ENCODE measurements at regions not wholly inside any gene's neighbourhood (a gene's known extent, or its start where the extent isn't known, plus 50 kb on each side); places are given as distances from the start of the nearest gene placed in this dataset.
A peak's percentile ranks its signal among the peaks of the same experiment; 100 is the strongest.

DNA sequence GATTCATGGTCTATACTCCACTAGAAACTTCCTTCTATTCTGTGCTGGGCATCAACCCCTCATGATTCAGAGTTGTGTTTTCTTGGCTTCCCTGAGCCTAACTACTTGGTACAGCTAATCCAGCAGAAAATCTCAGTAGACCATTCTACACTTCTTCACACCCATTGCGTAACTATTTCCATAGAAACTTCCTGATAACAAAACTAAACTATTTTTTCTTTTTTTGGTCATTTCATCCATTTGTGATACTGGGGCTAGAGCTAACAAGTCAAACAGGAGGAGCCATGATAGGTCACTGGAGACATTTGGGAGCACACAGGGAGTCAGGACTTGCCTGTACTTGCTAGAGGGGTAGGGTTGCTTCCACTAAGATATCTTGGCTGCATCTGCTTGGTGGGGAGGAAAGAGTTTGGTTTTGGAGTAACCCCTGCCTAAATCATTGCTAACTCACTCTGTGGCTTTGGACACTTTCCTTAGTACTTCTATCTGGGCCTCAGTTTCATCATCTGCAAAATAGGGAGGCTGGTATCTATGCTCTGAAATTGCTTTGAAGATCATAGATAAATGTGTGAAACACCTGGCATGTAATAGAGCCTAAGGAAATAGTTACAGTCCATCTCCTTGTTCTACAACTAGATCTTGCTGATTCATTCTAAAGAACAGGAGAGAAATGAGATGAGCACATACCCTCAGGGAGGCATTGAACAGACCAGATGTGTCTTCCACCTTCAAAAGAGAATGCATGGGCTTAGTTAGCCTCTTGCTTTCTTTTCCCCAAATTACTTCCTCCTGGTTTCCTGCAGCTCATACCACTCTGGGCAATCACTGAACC is 127.9 kb upstream of the ADGRF1 start:
- no peak for DNase-seq
- H3K27ac ChIP-seq (replicated peaks) = no peak overlapping the region
- intact Hi-C loops (cut with micrococcal nuclease) = no loop called here
- no peaks in the 10 kb centered on the region for H3K27me3 ChIP-seq (ENCODE audit: low read depth)
- TF ChIP-seq, protein P1, sequence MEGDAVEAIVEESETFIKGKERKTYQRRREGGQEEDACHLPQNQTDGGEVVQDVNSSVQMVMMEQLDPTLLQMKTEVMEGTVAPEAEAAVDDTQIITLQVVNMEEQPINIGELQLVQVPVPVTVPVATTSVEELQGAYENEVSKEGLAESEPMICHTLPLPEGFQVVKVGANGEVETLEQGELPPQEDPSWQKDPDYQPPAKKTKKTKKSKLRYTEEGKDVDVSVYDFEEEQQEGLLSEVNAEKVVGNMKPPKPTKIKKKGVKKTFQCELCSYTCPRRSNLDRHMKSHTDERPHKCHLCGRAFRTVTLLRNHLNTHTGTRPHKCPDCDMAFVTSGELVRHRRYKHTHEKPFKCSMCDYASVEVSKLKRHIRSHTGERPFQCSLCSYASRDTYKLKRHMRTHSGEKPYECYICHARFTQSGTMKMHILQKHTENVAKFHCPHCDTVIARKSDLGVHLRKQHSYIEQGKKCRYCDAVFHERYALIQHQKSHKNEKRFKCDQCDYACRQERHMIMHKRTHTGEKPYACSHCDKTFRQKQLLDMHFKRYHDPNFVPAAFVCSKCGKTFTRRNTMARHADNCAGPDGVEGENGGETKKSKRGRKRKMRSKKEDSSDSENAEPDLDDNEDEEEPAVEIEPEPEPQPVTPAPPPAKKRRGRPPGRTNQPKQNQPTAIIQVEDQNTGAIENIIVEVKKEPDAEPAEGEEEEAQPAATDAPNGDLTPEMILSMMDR (IDR thresholded peaks at IDR 0.05; ENCODE audit: borderline replicate concordance) = no peak
- H3K36me3 ChIP-seq = no peaks in the 10 kb centered on the region
- no peaks in the 10 kb centered on the region for H3K4me1 ChIP-seq
- H3K4me3 ChIP-seq = no peak overlapping the region
- no peaks in the 10 kb centered on the region for H3K9me3 ChIP-seq (replicated peaks)

DNA sequence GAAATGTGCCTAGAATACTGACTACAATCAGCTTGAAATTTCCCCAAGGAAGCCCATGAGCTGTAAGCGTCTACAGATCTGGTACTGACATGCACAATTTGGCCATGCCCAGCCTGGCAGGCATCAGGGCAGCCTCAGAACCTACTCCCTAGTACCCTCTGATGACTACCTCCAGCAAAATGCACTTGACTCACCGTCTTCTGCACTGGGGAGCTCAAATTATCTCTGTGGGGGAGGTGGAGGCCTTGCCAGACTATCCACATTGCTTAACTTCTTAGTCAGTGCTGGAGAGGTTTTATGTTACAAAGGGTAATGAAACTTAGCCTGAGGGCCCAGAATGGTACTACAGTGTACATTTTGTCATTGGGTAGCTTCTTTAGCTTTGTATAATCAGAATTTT is 126.0 kb upstream of the ADGRF1 start:
- intact Hi-C loops (cut with micrococcal nuclease) = no loop called here
- H3K27me3 ChIP-seq (ENCODE audit: low read depth) = no peaks in the 10 kb centered on the region
- TF ChIP-seq, protein P1 (IDR thresholded peaks at IDR 0.05; ENCODE audit: borderline replicate concordance) = no peak
- H3K9me3 ChIP-seq (replicated peaks) = no peaks in the 10 kb centered on the region
- H3K36me3 ChIP-seq = no peaks in the 10 kb centered on the region
- DNase-seq = peak; percentile 28
- H3K27ac ChIP-seq (replicated peaks) = no peak overlapping the region
- no peak overlapping the region for H3K4me3 ChIP-seq
- H3K4me1 ChIP-seq = no peaks in the 10 kb centered on the region

DNA sequence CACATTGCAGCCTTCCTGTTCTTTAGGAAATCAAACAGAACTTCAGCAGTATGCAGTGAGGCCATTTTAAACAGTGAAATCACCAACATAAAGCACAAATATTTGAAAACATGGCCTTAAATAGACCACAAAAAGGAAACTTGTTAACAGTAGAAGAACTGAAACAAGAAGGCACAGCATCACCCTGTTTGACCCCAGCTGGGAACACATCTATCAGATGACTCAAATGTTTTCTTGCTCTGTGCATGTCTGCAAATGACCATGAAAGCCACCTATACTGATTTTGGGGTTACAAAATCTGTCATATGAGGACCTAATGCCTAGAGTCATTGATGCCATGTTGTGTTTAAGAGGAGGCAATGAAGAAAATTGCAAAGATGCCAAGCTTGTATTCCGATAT is 123.8 kb upstream of the ADGRF1 start:
- H3K4me3 ChIP-seq = no peak overlapping the region
- no peaks in the 10 kb centered on the region for H3K9me3 ChIP-seq (replicated peaks)
- intact Hi-C loops (cut with micrococcal nuclease) = no loop called here
- no peak overlapping the region for H3K27ac ChIP-seq (replicated peaks)
- H3K4me1 ChIP-seq = no peaks in the 10 kb centered on the region
- TF ChIP-seq, protein P1 (IDR thresholded peaks at IDR 0.05; ENCODE audit: borderline replicate concordance) = no peak
- no peaks in the 10 kb centered on the region for H3K36me3 ChIP-seq
- H3K27me3 ChIP-seq (ENCODE audit: low read depth) = no peaks in the 10 kb centered on the region
- no peak for DNase-seq

DNA sequence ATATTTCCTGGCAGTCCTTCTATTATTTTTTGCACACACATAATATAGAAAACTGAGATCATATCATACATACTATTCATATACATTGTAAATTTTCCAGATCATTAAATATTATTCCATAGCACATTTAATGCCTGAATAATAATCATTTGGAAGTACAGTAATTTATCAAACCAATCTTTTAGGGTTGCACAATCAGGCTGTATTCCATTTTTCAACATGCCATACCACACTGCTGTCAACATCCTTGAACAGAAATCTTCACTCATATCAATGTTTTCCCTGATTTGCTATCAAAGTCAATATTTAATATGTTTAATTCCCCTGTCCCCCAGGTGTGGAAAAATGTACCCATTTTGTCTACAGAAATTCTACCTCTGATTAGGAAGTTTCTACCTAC is 122.7 kb upstream of the ADGRF1 start:
- Histone ChIP-seq H3K4me1 (no peaks in the 10 kb centered on the region), H3K4me3 (no peak overlapping the region), H3K27ac (replicated peaks) (no peak overlapping the region), H3K36me3 (no peaks in the 10 kb centered on the region), H3K9me3 (replicated peaks) (no peaks in the 10 kb centered on the region), H3K27me3 (ENCODE audit: low read depth) (no peaks in the 10 kb centered on the region)
- no peak for DNase-seq
- TF ChIP-seq, protein P1 (IDR thresholded peaks at IDR 0.05; ENCODE audit: borderline replicate concordance) = no peak
- intact Hi-C loops (cut with micrococcal nuclease) = no loop called here

DNA sequence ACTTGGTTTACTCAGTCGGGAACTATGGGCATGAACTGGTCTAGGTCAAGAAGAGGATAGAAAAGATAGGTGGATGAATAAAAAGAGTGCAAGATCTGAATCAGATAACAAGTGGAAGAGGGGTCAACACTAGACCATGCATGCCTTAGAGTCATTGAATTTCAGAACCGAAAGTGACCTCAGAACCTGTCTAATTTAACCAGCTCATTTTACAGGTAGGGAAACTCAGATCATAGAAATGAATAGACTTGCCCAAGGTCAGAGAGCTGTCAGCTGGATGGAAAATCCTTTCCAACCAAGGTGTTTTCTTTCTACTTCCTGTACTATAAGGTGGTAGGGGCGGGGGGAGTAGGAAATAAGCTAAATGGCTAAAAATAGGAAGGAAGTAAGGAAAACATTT is 121.4 kb upstream of the ADGRF1 start:
- intact Hi-C loops (cut with micrococcal nuclease) = no loop called here
- no peak overlapping the region for H3K27ac ChIP-seq (replicated peaks)
- TF ChIP-seq, protein P1 (IDR thresholded peaks at IDR 0.05; ENCODE audit: borderline replicate concordance) = no peak
- H3K9me3 ChIP-seq (replicated peaks) = no peaks in the 10 kb centered on the region
- H3K36me3 ChIP-seq = no peaks in the 10 kb centered on the region
- H3K4me1 ChIP-seq = no peaks in the 10 kb centered on the region
- no peak for DNase-seq
- H3K27me3 ChIP-seq (ENCODE audit: low read depth) = no peaks in the 10 kb centered on the region
- H3K4me3 ChIP-seq = no peak overlapping the region
